ENCODE measurements at regions not wholly inside any gene's neighbourhood (a gene's known extent, or its start where the extent isn't known, plus 50 kb on each side); places are given as distances from the start of the nearest gene placed in this dataset.

DNA sequence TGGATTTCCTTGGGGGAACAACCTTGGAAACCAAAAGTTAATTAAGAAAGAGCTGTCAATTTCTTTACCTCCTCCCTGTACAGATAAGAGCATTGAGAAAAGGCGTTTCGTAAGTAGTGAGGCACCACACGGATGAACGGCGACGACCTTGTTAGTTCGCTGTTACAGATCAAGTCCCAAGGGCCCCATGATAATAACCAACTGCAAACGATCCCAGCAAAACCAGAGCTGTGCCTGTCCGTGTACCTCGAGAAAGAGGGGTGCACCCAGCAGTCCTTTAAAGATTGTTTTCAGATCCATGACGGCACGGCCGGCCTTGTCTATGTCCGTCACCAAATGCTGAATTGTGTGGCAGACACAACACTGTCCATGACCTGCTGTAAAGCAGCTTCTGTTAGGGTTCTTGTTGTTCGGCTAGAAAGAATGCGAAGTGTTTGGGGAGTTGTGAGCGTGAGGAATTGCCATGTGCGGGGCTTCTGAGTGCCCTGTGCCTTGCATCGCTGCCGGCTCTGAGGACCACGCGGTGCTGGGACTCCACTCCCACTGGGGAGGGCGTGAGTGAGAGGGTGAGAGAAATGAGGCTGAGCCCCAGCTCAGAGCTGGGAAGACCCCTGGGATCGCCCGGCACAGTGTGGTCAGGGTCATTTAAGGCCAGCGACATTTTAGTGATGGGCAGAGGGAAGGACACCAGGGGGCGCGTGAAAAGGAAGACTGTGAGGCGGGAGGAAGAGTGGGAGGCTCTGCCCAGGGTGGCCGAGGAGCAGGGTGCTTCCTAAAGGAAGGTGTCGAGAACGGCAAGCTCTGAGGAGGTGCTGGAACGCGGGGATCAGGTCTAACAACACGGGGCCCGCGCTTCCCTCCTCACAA is 136.8 kb upstream of the RPS6KA2 start:
- no peaks in the 10 kb centered on the region for H3K9me3 ChIP-seq (ENCODE audit: low read length)
- peaks cover 2% of the 10 kb centered on the region; the same call in 1 of the 2 replicates for H3K27me3 ChIP-seq (ENCODE audit: insufficient read depth, low read length)
- no peaks in the 10 kb centered on the region for H3K9me2 ChIP-seq (ENCODE audit: low read depth, low read length)
- no peaks in the 10 kb centered on the region for H3K36me3 ChIP-seq (ENCODE audit: insufficient read depth, low read length)
- H3K79me2 ChIP-seq (ENCODE audit: insufficient read depth, low read length): no peaks in the 10 kb centered on the region
- no peak overlapping the region for H3K27ac ChIP-seq (ENCODE audit: low read depth, low read length, poor library complexity, severe bottlenecking)
- H3K4me2 ChIP-seq (ENCODE audit: low read length): no peak overlapping the region
- no peak overlapping the region for H3K4me3 ChIP-seq (ENCODE audit: low read depth, low read length, poor library complexity, severe bottlenecking)
- no peak for TF ChIP-seq EZH2 (IDR thresholded peaks at IDR 0.05; ENCODE audit: borderline replicate concordance, low read length)
- no peaks in the 10 kb centered on the region for H4K20me1 ChIP-seq (ENCODE audit: insufficient read depth, low read length)
- H3F3A ChIP-seq (ENCODE audit: insufficient read depth, low read length): no peaks in the 10 kb centered on the region
- H3K9ac ChIP-seq (ENCODE audit: low read length): no peak overlapping the region
- no peaks in the 10 kb centered on the region for H3K4me1 ChIP-seq (ENCODE audit: insufficient read depth, low read length, severe bottlenecking)
- H2AFZ ChIP-seq (ENCODE audit: low read length): no peak overlapping the region

DNA sequence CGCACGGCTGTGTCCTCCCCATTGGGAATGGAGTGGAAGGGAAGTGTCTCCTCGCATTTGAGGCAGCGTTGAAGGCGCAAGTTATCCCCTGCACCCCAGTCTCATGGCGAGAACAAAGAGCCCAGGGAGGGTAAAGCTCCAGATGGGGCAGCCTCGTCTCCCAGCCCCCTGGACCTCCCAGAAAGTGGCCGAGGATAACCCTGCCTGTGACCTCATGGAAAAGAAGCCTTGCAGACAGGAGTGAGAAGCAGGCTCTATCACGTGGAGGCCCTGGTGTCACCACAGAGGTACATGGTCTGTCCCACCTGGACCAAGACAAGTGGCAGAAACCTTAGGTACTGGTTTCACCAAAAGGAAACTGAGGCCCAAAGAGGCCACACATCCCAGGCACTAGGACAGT is 134.8 kb upstream of the RPS6KA2 start:
- no peaks in the 10 kb centered on the region for H3K36me3 ChIP-seq (ENCODE audit: insufficient read depth, low read length)
- H3F3A ChIP-seq (ENCODE audit: insufficient read depth, low read length): no peaks in the 10 kb centered on the region

DNA sequence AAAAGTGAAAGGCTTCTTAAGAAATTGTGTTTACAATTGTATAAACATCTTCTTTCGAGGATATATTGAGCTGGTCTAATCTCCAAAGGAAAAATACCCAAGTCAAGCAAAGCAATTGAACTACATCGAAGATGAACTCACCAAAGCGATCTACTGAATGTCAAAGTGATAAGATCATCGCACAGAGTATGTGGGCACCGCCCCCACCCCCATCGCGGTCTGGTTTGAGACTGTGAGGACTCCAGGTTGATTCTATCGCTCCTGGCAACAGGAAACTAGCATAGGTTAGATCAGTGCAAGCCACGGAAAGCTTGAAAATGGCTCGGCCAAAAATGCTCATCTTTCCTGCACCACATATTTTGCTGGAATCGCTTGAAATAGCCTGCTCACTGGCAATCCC is 133.2 kb upstream of the RPS6KA2 start:
- Histone ChIP-seq H3K27me3 (ENCODE audit: insufficient read depth, low read length) (peaks cover 2% of the 10 kb centered on the region; the same call in 1 of the 2 replicates), H3K4me1 (ENCODE audit: insufficient read depth, low read length, severe bottlenecking) (peaks cover 4% of the 10 kb centered on the region), H4K20me1 (ENCODE audit: insufficient read depth, low read length) (no peaks in the 10 kb centered on the region), H3K27ac (ENCODE audit: low read depth, low read length, poor library complexity, severe bottlenecking) (no peak overlapping the region), H3K9me2 (ENCODE audit: low read depth, low read length) (no peaks in the 10 kb centered on the region), H2AFZ (ENCODE audit: low read length) (no peak overlapping the region), H3K36me3 (ENCODE audit: insufficient read depth, low read length) (no peaks in the 10 kb centered on the region), H3K4me3 (ENCODE audit: low read depth, low read length, poor library complexity, severe bottlenecking) (no peak overlapping the region), H3K9ac (ENCODE audit: low read length) (no peak overlapping the region), H3K79me2 (ENCODE audit: insufficient read depth, low read length) (no peaks in the 10 kb centered on the region), H3K9me3 (ENCODE audit: low read length) (no peaks in the 10 kb centered on the region), H3K4me2 (ENCODE audit: low read length) (no peak overlapping the region), H3F3A (ENCODE audit: insufficient read depth, low read length) (no peaks in the 10 kb centered on the region)
- no peak for TF ChIP-seq EZH2 (IDR thresholded peaks at IDR 0.05; ENCODE audit: borderline replicate concordance, low read length)
- TF ChIP-seq, protein P1, sequence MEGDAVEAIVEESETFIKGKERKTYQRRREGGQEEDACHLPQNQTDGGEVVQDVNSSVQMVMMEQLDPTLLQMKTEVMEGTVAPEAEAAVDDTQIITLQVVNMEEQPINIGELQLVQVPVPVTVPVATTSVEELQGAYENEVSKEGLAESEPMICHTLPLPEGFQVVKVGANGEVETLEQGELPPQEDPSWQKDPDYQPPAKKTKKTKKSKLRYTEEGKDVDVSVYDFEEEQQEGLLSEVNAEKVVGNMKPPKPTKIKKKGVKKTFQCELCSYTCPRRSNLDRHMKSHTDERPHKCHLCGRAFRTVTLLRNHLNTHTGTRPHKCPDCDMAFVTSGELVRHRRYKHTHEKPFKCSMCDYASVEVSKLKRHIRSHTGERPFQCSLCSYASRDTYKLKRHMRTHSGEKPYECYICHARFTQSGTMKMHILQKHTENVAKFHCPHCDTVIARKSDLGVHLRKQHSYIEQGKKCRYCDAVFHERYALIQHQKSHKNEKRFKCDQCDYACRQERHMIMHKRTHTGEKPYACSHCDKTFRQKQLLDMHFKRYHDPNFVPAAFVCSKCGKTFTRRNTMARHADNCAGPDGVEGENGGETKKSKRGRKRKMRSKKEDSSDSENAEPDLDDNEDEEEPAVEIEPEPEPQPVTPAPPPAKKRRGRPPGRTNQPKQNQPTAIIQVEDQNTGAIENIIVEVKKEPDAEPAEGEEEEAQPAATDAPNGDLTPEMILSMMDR (IDR thresholded peaks at IDR 0.05; ENCODE audit: low read length): no peak

More for the DNA sequence above, 134.8 kb upstream of the RPS6KA2 start:
- no peaks in the 10 kb centered on the region for H3K9me2 ChIP-seq (ENCODE audit: low read depth, low read length)
- H3K4me3 ChIP-seq (ENCODE audit: low read depth, low read length, poor library complexity, severe bottlenecking): no peak overlapping the region
- H3K9ac ChIP-seq (ENCODE audit: low read length): no peak overlapping the region
- H3K4me1 ChIP-seq (ENCODE audit: insufficient read depth, low read length, severe bottlenecking): peaks cover 4% of the 10 kb centered on the region
- H3K4me2 ChIP-seq (ENCODE audit: low read length): no peak overlapping the region
- H2AFZ ChIP-seq (ENCODE audit: low read length): no peak overlapping the region
- H3K79me2 ChIP-seq (ENCODE audit: insufficient read depth, low read length): no peaks in the 10 kb centered on the region
- no peaks in the 10 kb centered on the region for H3K9me3 ChIP-seq (ENCODE audit: low read length)
- TF ChIP-seq, protein P1 (IDR thresholded peaks at IDR 0.05; ENCODE audit: low read length): no peak
- no peak for TF ChIP-seq EZH2 (IDR thresholded peaks at IDR 0.05; ENCODE audit: borderline replicate concordance, low read length)
- peaks cover 2% of the 10 kb centered on the region; the same call in 1 of the 2 replicates for H3K27me3 ChIP-seq (ENCODE audit: insufficient read depth, low read length)
- H4K20me1 ChIP-seq (ENCODE audit: insufficient read depth, low read length): no peaks in the 10 kb centered on the region
- H3K27ac ChIP-seq (ENCODE audit: low read depth, low read length, poor library complexity, severe bottlenecking): no peak overlapping the region

All from OCI-LY1 (cell line).